ENCODE measurements at regions not wholly inside any gene's neighbourhood (a gene's known extent, or its start where the extent isn't known, plus 50 kb on each side); places are given as distances from the start of the nearest gene placed in this dataset.

DNA sequence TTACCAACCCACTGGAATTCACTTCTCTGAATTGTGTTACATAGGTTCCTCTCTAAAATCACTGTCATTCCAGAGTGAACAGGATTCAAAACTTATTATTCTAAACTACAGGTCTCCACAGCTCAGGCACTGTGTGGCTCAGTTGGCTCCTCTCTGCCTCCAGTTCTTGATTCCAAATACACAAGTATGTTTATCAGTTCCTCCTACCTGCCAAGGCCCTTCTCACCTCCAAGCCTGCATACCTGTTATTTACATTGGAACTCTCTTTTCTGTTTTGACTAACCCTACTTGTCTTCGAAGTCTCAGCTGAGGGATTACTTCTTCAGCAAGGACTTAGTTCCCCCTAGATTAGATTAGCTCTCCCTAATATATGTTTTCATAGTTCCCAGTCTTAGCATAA is 397.6 kb upstream of the TMTC1 start:
- Histone ChIP-seq H3K9me3 (replicated peaks in 1 of 2; ENCODE audit: control insufficient read depth in 1 of 2, insufficient read depth in 1 of 2, low read length in 2 of 2) (peaks cover 0 to 8% of the 10 kb centered on the region in 2 donors), H3K27me3 (ENCODE audit: control insufficient read depth in 2 of 2, insufficient read depth in 2 of 2, low read length in 2 of 2) (no peaks in the 10 kb centered on the region), H3K4me2 (replicated peaks; ENCODE audit: extremely low read depth, low read length, poor library complexity, severe bottlenecking) (no peak overlapping the region), H3K4me3 (replicated peaks in 1 of 3; ENCODE audit: low read depth in 2 of 3, low read length in 3 of 3) (no peak overlapping the region), H4K20me1 (ENCODE audit: insufficient read depth, low read length) (no peaks in the 10 kb centered on the region), H3K36me3 (replicated peaks in 1 of 2; ENCODE audit: control insufficient read depth in 1 of 2, insufficient read depth in 2 of 2, low read length in 2 of 2) (no peaks in the 10 kb centered on the region), H3K9ac (ENCODE audit: insufficient read depth, low read length, poor library complexity, severe bottlenecking) (no peak overlapping the region), H2AFZ (ENCODE audit: insufficient read depth, low read depth, low read length, poor library complexity, severe bottlenecking) (no peak overlapping the region), H3K27ac (ENCODE audit: low read depth in 1 of 2, low read length in 2 of 2) (no peak overlapping the region), H3K4me1 (ENCODE audit: control insufficient read depth in 1 of 2, insufficient read depth in 2 of 2, low read length in 2 of 2) (no peaks in the 10 kb centered on the region), H3K79me2 (ENCODE audit: insufficient read depth, low read length) (no peaks in the 10 kb centered on the region)
- intact Hi-C loops (cut with micrococcal nuclease): no loop called here
- Mint-ChIP-seq H3K4me3 (no peak overlapping the region), H3K9me3 (peaks cover 0 to 8% (median 2%) of the 10 kb centered on the region in 7 donors), H3K27ac (no peak overlapping the region), H3K4me1 (no peaks in the 10 kb centered on the region), H3K36me3 (no peaks in the 10 kb centered on the region), H3K27me3 (ENCODE audit: low read depth in 3 of 3) (peaks cover 0 to 5% (median 0%) of the 10 kb centered on the region in 3 donors)
- 67% methylated on average over 1 of the region's 1 CpG for WGBS (ENCODE audit: insufficient coverage)
- no peak for DNase-seq
- TF ChIP-seq, protein P1, sequence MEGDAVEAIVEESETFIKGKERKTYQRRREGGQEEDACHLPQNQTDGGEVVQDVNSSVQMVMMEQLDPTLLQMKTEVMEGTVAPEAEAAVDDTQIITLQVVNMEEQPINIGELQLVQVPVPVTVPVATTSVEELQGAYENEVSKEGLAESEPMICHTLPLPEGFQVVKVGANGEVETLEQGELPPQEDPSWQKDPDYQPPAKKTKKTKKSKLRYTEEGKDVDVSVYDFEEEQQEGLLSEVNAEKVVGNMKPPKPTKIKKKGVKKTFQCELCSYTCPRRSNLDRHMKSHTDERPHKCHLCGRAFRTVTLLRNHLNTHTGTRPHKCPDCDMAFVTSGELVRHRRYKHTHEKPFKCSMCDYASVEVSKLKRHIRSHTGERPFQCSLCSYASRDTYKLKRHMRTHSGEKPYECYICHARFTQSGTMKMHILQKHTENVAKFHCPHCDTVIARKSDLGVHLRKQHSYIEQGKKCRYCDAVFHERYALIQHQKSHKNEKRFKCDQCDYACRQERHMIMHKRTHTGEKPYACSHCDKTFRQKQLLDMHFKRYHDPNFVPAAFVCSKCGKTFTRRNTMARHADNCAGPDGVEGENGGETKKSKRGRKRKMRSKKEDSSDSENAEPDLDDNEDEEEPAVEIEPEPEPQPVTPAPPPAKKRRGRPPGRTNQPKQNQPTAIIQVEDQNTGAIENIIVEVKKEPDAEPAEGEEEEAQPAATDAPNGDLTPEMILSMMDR (IDR thresholded peaks at IDR 0.05): no peak

DNA sequence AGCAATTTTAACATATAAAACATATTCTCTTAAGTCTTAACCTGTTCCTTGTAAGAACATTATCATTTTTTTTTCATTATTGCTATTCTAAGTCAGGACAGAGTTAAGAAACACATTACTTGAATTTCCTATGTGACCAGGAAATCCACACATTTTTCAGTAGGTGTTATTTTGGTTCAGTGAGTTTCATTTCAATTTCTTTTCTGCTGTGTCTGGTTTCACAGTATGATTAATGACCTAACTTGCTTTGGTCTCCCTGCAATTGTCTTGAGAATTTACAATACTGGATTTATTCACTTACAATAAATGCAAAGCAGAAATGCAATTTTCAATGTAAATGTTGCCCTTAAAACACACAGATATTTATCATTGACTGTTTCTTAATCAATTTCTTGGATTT is 396.9 kb upstream of the TMTC1 start:
- Mint-ChIP-seq H3K4me3 (no peak overlapping the region), H3K27me3 (ENCODE audit: low read depth in 3 of 3) (peaks cover 0 to 5% (median 0%) of the 10 kb centered on the region in 3 donors), H3K4me1 (no peaks in the 10 kb centered on the region), H3K27ac (no peak overlapping the region), H3K9me3 (peaks cover 0 to 8% (median 2%) of the 10 kb centered on the region in 7 donors), H3K36me3 (no peaks in the 10 kb centered on the region)
- intact Hi-C loops (cut with micrococcal nuclease): no loop called here
- Histone ChIP-seq H3K79me2 (ENCODE audit: insufficient read depth, low read length) (no peaks in the 10 kb centered on the region), H3K9ac (ENCODE audit: insufficient read depth, low read length, poor library complexity, severe bottlenecking) (no peak overlapping the region), H3K9me3 (replicated peaks in 1 of 2; ENCODE audit: control insufficient read depth in 1 of 2, insufficient read depth in 1 of 2, low read length in 2 of 2) (peaks cover 0 to 15% of the 10 kb centered on the region in 2 donors), H3K27me3 (ENCODE audit: control insufficient read depth in 2 of 2, insufficient read depth in 2 of 2, low read length in 2 of 2) (no peaks in the 10 kb centered on the region), H3K4me2 (replicated peaks; ENCODE audit: extremely low read depth, low read length, poor library complexity, severe bottlenecking) (no peak overlapping the region), H4K20me1 (ENCODE audit: insufficient read depth, low read length) (no peaks in the 10 kb centered on the region), H3K4me3 (replicated peaks in 1 of 3; ENCODE audit: low read depth in 2 of 3, low read length in 3 of 3) (no peak overlapping the region), H3K27ac (ENCODE audit: low read depth in 1 of 2, low read length in 2 of 2) (no peak overlapping the region), H2AFZ (ENCODE audit: insufficient read depth, low read depth, low read length, poor library complexity, severe bottlenecking) (no peak overlapping the region), H3K36me3 (replicated peaks in 1 of 2; ENCODE audit: control insufficient read depth in 1 of 2, insufficient read depth in 2 of 2, low read length in 2 of 2) (no peaks in the 10 kb centered on the region), H3K4me1 (ENCODE audit: control insufficient read depth in 1 of 2, insufficient read depth in 2 of 2, low read length in 2 of 2) (no peaks in the 10 kb centered on the region)
- TF ChIP-seq, protein P1 (IDR thresholded peaks at IDR 0.05): no peak
- DNase-seq: no peak
